ENCODE measurements at regions not wholly inside any gene's neighbourhood (a gene's known extent, or its start where the extent isn't known, plus 50 kb on each side); places are given as distances from the start of the nearest gene placed in this dataset.

GRCh38 chr11:95365348-95365747 is 134.3 kb upstream of the SESN3 start:
- CTCF ChIA-PET (ENCODE audit: partially characterized antibody), result interaction anchor here (1.3 to 1.5 kb wide), 3 partner anchors 136 to 340 kb away, joined by 3 to 5 read pairs (median 4); no protein-coding TSS in a partner anchor
- H3K4me3 ChIP-seq (ENCODE audit: extremely low read depth in 1 of 4, insufficient read depth in 2 of 4, low read depth in 3 of 4, low read length in 4 of 4), result no peak overlapping the region
- H2BK12ac ChIP-seq (ENCODE audit: low read depth, low read length), result no peak overlapping the region
- no peak overlapping the region for H2BK15ac ChIP-seq (ENCODE audit: low read length)
- H3K27ac ChIP-seq (ENCODE audit: low read depth, low read length), result no peak overlapping the region
- peaks cover 2 to 7% (median 4%) of the 10 kb centered on the region in 4 experiments; a peak in 5 of 7 replicates for H3K4me1 ChIP-seq (replicated peaks in 1 of 4; ENCODE audit: control insufficient read depth in 3 of 4, insufficient read depth in 4 of 4, low read length in 3 of 4)
- H3K4me2 ChIP-seq (ENCODE audit: insufficient read depth in 1 of 2, low read depth in 2 of 2, low read length in 2 of 2), result no peak overlapping the region
- no peaks in the 10 kb centered on the region for H3K9me3 ChIP-seq (ENCODE audit: insufficient read depth in 2 of 2, low read depth in 1 of 2, low read length in 1 of 2)
- no peaks in the 10 kb centered on the region for H4K20me1 ChIP-seq (replicated peaks in 1 of 2; ENCODE audit: control insufficient read depth in 1 of 2, insufficient read depth in 2 of 2, low read length in 2 of 2)
- no peaks in the 10 kb centered on the region; the same call in 1 of the 2 replicates for H3K23me2 ChIP-seq (ENCODE audit: low read depth, low read length)
- 89% methylated on average over 3 of the region's 3 CpGs; no CpG with 5 or more reads in 1 of the 2 experiments for WGBS, 2 experiments (ENCODE audit: extremely low coverage in 1 of 2, insufficient coverage in 1 of 2, insufficient read length in 1 of 2, insufficient replicate concordance in 2 of 2, low coverage in 1 of 2, low lambda C conversion rate in 2 of 2, missing lambda C conversion rate in 1 of 2)
- H2AK5ac ChIP-seq (ENCODE audit: low read depth, low read length), result no peak overlapping the region
- no peak overlapping the region for H3K23ac ChIP-seq (ENCODE audit: insufficient read length)
- H3K27me3 ChIP-seq (replicated peaks in 1 of 4; ENCODE audit: control insufficient read depth in 3 of 4, extremely low read depth in 1 of 4, insufficient read depth in 3 of 4, low read length in 3 of 4), result no peaks in the 10 kb centered on the region
- H3K18ac ChIP-seq (ENCODE audit: extremely low read depth, low read length), result no peak overlapping the region
- H3K56ac ChIP-seq (replicated peaks; ENCODE audit: insufficient read length, low read depth, low read length), result no peak overlapping the region
- DNase-seq (ENCODE audit: low read depth in 1 of 2, low spot score in 2 of 2) (no peak), FAIRE-seq (no peak)
- no peak overlapping the region for H2BK5ac ChIP-seq (ENCODE audit: low read depth, low read length)
- POLR2A ChIA-PET (ENCODE audit: partially characterized antibody), result no interaction called here
- no peak overlapping the region for H4K91ac ChIP-seq (replicated peaks; ENCODE audit: insufficient read length, low read length)
- no peak overlapping the region for H3K9ac ChIP-seq (replicated peaks in 1 of 4; ENCODE audit: extremely low read depth in 1 of 4, low read depth in 3 of 4, low read length in 3 of 4)
- no peak for TF ChIP-seq EGR1 (IDR thresholded peaks at IDR 0.05; ENCODE audit: borderline replicate concordance, low read depth, low read length)
- TF ChIP-seq POLR2AphosphoS5 (IDR thresholded peaks at IDR 0.05; ENCODE audit: low read depth, low read length), result no peak
- no peak for TF ChIP-seq KDM4A (IDR thresholded peaks at IDR 0.05; ENCODE audit: low read depth, low read length, severe bottlenecking)
- TF ChIP-seq CBX5 (IDR thresholded peaks at IDR 0.05; ENCODE audit: low read depth, low read length), result no peak
- no peak for TF ChIP-seq POLR2A (IDR thresholded peaks at IDR 0.05; ENCODE audit: control extremely low read depth in 1 of 2, low read depth in 2 of 2, low read length in 2 of 2)
- TF ChIP-seq RFX5 (IDR thresholded peaks at IDR 0.05; ENCODE audit: borderline replicate concordance, low read depth, low read length), result no peak
- no peak for TF ChIP-seq SP1 (IDR thresholded peaks at IDR 0.05; ENCODE audit: low read depth, low read length)
- no peak for TF ChIP-seq JUN (IDR thresholded peaks at IDR 0.05; ENCODE audit: low read depth, low read length)
- no peak for TF ChIP-seq CBX8 (IDR thresholded peaks at IDR 0.05; ENCODE audit: borderline replicate concordance, low read depth, low read length)
- no peak overlapping the region for H2BK120ac ChIP-seq (replicated peaks; ENCODE audit: low read depth, low read length)
- no peak overlapping the region for H2BK20ac ChIP-seq (ENCODE audit: low read length)
- H3K36me3 ChIP-seq (ENCODE audit: control insufficient read depth in 2 of 4, insufficient read depth in 4 of 4, low read length in 3 of 4), result no peaks in the 10 kb centered on the region
- no peak overlapping the region for H3K14ac ChIP-seq (ENCODE audit: insufficient read length)
- H3K4ac ChIP-seq (replicated peaks; ENCODE audit: insufficient read length, low read depth, low read length), result no peak overlapping the region
- no peak overlapping the region for H2AFZ ChIP-seq (ENCODE audit: low read length)
- H4K8ac ChIP-seq (ENCODE audit: extremely low read depth, insufficient read depth, low read length), result no peak overlapping the region
- H3K79me1 ChIP-seq (ENCODE audit: low read depth, low read length), result no peaks in the 10 kb centered on the region
- no peak overlapping the region for H4K5ac ChIP-seq (ENCODE audit: insufficient read length, low read depth, low read length)
- H3K79me2 ChIP-seq (ENCODE audit: control insufficient read depth in 1 of 2, insufficient read depth in 2 of 2, low read length in 2 of 2), result no peaks in the 10 kb centered on the region
